ENCODE measurements at regions not wholly inside any gene's neighbourhood (a gene's known extent, or its start where the extent isn't known, plus 50 kb on each side); places are given as distances from the start of the nearest gene placed in this dataset.
"Not testable (repeated sequence)": the region's sequence is repeated elsewhere in the genome, so short reads cannot be mapped to it uniquely, and the experiment has no call there.

DNA sequence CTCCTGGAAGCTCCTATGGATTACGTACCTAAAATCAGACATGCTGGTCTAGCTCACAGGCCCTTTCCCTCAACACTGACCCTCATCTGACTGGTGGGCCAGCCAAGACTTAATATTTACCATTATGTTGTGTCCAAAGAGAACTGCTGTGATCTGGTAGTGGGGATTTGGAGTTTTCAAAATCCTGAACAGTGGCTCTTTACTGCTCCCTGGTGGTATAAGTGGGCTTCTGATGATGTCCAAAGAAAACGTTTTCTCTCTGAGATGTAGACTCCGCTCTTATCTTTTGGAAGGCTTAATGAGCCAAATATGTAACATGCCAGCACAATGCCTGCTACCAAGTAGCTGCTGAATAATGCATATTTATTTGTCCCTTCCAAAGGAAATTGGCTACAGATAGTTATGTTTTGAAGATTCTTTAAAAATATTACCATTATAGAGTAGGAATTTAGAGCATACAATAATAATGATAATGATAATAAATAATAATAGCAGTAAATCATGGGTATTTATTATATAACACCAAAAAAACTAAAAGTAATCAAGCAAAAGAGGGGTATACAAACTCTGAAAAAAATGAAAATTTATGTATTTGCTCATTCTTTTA is 406.6 kb upstream of the TNC start:
- peak; percentile 67 to 80 (median 78) for DNase-seq (ENCODE audit: low read depth in 3 of 3, low spot score in 2 of 3)

DNA sequence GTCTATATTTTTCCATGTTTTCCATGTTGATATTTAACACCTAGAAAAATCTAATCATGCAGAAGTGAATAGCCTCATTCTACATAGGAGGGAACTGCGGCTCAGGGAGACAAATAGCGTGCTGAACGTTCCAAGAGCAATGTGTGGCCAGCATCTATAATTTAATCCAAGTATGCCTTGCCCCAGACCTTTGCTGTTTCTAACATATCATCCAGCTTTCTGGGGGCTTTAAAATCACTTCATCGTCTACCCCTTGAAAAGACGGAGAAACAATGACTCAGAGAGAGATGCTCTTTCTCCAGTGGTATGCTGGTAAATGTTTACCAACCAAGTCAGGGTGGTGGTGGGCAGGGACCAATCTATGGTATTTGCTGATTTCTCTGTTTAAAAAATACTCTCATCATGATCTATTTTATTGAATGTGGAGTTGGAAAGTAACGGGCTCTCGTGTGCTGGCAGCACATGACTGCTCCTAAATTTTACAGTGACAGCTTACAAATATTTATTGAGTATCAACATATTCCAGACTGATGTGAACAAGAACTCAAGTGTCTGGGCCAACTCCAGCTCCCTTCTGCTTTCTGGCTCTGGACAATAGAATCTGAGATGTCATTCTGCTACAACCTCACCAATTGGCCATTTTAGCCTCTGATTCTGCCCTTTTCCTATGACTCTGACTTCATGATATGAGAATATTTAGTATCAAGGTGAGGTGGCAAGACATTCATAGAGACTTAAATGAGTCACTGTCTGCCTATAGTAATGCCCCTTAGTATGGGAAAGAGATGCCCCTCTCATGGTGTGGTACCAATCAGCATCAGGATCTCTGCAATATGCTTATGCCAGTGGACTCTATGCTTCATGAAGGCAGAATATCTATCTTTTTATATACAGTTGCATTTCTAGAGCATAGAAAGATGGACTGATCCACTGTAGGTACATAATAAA is 407.4 kb upstream of the TNC start:
- DNase-seq (ENCODE audit: low read depth in 3 of 3, low spot score in 2 of 3), result no peak

DNA sequence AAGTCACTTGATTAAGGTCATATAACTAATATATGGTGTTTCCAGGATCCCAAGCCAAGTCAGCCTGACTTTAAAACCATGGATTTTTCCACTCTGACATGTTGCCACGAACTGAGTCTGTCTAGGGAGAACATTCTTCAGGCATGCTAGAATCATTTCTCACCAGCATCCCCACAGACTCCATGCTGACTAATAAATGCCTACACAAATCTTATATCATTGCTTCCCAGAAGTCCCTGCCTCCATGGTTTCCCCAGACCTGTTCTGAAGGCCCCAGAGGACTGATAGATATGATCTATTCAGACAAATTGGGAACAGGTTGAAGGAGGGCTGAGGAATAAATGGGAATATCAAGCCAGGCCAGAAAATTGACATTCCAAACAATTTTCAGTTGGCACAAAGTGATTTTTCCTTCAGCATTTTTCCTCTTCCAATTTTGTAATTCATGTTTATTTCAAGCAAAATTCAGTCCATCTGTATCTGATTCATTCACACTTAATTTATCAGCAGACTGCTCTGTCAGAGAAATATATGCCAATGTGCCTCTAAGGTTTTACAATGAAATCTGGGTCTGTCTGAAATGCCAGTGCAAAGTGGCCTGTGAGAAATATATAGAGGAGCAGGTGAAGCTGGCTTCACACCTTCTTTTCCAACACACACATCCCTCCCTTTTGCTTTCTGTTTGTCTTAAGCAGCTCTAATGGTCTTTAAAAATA is 413.6 kb upstream of the TNC start:
- DNase-seq (ENCODE audit: low read depth in 3 of 3, low spot score in 2 of 3), result no peak

DNA sequence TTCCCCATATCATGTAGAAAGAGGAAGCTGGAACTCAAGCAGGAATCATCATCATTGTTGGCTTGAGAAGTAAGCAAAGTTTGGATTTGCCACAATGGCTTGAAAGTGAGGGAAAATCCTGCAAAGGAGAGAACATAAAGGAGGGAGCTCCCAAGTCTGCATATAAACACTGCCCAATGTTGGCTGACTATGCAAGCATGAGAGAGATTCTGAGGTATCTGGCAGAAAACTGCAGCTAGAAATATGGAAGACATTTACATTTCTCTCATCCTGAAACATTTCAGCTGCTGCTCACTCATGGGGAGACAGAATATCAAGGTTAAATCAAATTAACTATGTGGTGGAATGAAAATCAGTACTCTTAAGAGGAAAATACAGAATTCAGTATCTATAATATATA is 415.6 kb upstream of the TNC start:
- no peak for DNase-seq (ENCODE audit: low read depth in 3 of 3, low spot score in 2 of 3)

DNA sequence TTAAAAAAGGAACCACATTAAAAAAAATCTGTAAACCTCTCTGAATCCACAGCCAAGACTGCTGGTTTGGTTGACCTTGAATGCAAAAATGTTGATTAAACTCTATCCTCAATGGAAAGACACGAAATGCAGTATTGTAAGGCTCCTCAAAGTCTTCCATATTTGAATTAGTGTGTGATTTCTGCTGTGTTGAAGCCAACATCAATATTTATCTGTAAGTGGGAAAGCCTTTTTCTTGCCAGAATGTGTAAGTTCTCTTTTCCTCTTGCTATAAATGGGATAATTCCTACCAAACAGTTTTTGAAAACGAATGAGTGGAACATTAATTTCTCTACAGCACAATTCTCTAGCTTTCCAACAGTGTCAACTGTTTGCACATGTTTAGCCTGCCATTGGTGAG is 422.1 kb upstream of the TNC start:
- DNase-seq (ENCODE audit: low read depth in 3 of 3, low spot score in 2 of 3), result no peak

DNA sequence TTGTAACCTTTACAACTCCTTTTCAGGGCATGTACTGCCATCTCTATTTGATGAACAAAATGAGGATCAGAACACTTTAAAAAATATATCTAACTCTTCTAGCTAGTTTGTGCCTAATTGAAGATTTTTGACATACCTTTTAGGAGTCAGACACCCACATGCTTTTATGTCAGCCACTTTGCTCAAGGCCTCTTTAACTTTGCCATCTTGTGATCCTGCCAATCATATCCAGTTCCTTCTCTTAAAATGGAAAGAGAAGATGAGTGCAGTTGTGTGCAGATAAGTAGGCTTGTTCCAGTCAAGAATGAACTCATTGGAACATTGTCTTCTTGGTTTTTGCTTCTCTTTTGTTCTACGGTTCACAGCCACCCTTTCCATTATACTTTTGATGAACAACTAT is 425.6 kb upstream of the TNC start:
- DNase-seq (ENCODE audit: low read depth in 3 of 3, low spot score in 2 of 3), result no peak

DNA sequence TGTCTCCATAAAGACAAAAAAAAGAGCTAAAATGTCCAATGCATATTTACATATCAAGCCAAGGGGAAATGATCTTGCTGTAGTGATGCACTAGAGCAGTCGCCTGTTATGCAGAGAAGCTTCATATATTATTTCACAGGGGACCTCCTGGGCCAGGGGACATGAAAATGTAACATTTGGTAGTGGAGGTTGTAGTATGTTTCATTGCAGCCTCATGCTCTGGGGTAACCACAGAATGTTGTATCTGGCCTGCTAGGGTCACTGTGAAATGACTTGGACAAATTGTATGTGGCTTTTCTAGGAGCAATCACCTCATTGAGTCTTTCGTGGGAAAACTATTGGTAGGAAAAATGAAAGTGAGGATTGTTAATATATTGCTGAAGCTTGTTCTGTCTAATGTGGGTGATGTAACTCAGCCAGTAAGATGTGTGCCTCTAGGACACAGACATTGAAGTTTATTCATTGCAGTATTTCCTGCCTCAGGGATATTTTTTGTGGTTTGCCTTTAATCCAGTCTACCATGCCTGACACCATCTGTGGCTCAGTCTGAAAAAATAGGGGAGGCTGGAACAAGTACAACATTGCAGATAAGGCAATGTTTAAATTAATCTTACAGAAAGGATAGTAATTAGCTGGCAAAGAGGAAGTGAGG is 430.8 kb upstream of the TNC start:
- no peak for DNase-seq (ENCODE audit: low read depth in 3 of 3, low spot score in 2 of 3)

DNA sequence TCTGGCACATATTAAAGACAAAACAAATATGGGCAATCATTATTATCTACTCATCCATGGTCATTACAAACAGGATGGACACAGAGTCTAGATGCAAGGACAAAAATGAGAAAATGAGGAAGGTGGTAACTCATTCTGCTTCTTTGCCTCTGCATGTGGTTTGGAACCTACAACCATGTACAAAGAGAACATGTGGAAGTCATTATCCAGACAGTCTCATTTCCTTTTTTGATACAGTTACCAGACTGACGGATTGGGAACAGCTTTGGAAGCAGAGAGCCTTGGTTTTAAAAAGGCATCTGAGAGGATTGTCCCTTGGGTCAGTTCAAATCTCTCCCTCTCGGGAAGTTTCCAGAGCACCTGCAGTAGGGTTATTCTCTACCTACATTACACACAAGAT is 433.4 kb upstream of the TNC start:
- no peak for DNase-seq (ENCODE audit: low read depth in 3 of 3, low spot score in 2 of 3)

DNA sequence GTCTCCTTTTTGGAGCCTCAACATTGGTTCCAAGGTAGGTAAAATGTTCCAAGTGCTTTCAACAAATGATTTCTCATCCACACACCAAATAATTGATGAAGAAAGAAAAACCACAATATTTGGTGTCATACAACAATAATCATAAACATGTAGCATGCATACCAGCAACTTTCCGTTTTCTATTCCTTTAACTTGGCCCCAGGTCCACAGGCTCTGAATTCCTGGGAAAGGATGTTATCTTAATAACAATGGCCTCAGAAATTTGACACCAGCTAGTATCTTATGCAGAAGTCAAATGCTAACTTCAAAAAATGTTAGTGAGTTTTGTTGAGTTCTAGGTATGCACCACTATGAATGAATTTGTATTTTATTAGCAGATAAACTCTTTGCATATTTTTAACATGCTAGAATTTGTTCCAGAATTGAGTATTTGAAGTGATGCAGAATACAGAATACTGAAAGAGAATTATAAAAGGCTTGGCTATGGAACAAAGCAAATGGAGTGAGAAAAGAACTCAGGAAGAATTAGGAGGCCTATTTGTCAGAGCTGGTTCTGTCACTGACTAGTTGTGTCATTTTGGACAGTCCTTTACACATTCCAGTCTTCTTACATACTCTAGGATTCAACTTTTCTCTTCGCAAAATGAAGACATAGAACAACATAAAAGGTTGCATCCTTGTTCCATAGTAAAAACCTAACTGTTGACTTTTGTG is 435.3 kb upstream of the TNC start:
- DNase-seq (ENCODE audit: low read depth in 3 of 3, low spot score in 2 of 3), result no peak

DNA sequence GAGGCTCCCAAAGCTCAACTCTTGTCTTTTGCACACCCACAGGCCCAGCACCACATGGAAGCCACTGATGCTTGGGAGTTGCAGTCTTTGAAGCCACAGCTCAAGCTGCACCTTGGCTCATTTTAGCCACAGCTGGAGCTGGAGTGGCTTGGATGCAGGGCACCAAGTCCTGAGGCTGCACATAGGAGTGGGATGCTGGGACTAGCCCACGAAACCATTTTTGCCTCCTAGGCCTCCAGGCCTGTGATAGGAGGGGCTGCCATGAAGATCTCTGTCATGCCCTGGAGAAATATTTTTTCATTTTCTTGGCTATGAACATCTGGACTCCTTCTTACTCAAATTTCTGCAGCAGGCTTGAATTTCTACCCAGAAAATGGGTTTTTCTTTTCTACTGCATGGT is 438.5 kb upstream of the TNC start:
- no peak for DNase-seq (ENCODE audit: low read depth in 3 of 3, low spot score in 2 of 3)

DNA sequence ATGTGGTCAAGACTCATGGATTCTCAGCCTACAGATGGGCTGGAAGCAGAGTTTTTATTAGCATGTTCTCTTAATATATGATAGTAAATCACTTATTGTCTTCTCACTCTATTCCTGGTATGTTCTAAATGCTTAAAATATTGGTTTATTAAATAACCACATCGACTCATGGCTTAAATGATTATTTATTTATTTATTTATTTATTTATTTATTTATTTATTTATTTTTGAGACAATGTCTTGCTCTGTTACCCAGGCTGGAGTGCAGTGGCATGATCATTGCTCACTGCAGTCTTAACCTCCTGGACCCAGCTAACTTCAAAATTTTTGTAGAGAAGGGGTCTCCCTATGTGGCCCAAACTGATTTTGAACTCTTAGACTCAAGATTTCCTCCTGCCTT is 457.2 kb upstream of the TNC start:
- no peak for DNase-seq (ENCODE audit: low read depth in 3 of 3, low spot score in 2 of 3)

DNA sequence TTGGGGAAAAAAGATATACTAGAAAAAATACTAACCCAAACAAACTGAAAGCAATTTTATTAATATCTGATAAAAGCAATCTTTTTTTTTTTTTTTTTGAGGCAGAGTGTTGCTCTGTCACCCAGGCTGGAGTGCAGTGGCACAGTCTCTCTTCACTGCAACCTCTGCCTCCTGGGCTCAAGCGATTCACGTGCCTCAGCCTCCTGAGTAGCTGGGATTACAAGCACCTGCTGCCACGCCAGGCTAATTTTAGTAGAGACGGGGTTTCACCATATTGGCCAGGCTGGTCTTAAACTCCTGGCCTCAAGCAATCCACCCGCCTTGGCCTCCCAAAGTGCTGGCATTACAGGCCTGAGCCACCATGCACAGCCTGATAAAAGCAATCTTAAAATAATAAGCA is 467.5 kb upstream of the TNC start:
- not testable (repeated sequence) for DNase-seq (ENCODE audit: low read depth in 3 of 3, low spot score in 2 of 3)

DNA sequence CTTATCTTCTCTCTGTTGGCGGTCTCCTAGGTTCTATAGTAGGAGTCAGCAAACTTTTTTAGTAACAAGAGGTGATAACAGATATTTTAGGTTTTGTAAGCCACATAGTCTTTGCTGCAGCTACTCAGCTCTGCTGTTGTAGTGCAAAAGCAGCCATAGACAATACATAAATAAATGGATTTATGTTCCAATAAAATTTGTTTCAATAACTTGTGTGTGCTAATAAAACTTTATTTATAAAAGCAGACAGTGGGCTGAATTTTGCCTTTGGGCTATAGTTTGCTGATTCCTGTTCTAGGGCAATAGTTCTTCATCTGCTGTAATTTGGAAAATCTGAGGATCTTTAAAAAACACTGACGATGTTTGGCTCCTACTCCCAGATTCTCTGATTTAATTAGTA is 469.4 kb upstream of the TNC start:
- DNase-seq (ENCODE audit: low read depth in 3 of 3, low spot score in 2 of 3), result no peak

DNA sequence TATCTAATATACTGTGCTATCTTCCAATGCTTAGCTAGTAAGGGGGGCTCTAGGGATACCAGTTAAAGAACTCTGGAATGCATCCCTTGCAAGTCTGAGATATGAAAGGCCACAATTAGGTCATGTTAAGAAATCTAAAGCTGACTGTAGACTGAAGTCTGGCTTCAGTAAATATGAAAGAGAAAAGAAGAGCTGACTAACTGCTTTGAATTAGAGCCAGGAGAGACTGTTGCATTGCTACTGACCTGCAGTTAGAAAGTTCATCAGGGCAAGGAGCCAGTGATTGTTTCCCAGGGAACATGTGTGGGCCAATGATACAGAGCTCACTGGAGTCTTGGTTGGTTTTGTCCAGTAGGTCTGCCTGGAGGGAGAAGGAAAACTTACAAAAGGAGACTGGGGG is 472.1 kb upstream of the TNC start:
- DNase-seq (ENCODE audit: low read depth in 3 of 3, low spot score in 2 of 3), result no peak

DNA sequence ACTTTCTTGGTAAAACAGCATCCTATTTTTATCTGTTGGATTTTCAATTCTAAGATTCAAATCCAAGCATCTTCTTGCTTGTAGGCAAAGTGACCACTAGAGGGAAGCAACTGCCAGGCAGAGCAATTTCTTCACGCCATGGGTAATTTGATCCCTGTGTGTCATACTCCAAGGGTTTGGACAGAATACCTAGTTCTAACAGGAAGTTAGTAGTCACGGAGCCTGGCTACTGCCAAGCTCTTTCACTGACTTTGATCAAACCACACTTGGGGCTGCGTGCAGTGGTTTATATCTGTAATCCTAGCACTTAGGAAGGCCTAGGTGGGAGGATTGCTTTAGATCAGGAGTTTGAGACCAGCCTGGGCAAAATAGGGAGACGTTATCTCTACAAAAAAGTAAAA is 473.6 kb upstream of the TNC start:
- DNase-seq (ENCODE audit: low read depth in 3 of 3, low spot score in 2 of 3), result peak; percentile 68 to 78 (median 72)

DNA sequence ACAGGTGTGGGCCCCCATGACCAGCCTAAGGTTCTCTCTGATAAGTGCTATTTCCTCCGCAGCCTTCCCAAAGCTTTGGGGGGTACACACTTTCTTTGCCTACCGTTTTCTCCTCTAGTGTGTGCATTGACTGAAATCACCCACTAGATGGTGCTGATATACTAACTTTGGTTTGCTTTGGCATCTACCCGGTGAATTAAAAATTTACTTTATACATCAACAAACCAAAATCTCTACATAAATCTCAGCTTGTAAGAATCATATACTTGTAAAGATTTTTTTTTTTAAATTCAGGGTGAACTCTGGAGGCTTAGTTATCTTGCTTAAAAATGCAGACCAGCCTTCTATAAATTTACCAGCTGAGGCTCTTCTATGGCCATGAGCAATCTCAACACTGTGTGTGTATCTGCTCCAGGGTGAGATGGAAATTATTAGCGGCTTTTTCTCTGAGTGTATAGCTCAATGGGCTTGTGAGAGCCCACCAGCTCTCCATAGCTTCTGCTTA is 475.7 kb upstream of the TNC start:
- peak; percentile 29 to 36 (median 33) for DNase-seq (ENCODE audit: low read depth in 3 of 3, low spot score in 2 of 3)

DNA sequence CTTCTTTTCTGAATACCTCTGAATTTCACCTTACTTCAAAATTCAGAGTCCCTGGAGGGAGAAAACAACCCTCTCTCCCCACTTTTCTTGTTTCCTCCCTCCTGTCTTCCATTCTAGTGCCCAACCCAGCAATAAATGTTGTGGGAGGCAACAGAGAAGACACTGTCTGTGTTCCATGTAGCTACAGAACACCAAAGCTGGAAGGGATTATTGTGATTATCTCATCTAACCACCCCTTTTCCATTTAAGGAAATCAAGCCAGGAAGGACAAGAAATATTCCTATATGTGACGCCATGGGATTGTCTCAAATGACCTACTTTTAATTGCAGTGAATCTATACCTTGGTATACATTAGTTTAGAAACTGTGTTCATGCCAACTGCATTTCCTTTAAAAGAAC is 476.6 kb upstream of the TNC start:
- no peak for DNase-seq (ENCODE audit: low read depth in 3 of 3, low spot score in 2 of 3)

DNA sequence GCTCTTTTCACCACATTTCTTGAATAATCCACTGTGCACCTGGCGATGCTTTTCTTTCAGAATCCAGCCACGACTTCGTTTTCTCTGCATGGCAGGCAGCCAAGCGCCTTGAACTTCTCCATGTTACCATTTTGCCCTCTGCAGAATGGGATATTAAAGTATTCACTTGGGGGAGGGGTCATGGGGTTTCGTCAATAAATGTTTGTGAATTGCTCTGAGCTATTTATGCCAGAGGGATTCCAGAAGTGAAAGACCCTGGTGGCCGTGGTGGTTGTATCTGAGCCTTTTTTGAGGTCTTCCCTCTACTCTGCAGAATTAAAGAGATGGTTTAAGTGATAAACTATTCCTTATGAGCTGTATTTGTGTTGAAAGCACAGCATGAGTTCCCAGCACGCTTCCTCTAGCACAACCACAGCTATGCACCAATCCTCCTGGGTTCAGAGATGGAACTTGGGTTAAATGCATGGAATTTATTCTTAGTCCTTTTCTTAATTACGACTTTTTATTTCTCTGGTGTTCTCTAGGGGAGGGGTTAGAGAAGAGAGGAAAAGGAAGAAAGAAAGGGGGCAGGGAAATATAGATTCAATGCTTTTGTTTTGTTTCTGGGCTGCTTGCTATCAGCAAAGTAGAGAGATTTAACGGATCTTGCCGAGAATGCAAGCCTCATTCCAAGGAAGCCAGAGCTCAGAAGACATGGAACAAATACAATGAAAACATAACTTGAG is 478.2 kb upstream of the TNC start:
- no peak for DNase-seq (ENCODE audit: low read depth in 3 of 3, low spot score in 2 of 3)

DNA sequence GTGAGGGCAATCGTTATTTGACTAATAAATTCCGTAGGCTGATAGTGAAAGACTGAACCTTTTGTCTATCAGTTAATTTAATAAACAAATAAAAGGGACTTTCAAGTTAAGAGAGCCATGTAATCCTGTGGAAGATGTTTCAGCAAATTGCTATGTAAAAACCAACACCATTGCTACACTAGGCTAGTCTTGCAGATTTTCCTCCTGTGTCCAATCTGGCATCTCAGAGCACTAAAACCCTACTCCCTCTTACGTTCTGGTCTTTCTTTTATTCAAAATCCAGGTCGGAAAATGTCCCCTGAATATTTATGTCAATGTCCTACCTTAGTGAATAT is 478.8 kb upstream of the TNC start:
- DNase-seq (ENCODE audit: low read depth in 3 of 3, low spot score in 2 of 3), result no peak
